Endothelial cell (in vitro differentiated cells): ENCODE measurements at regions not wholly inside any gene's neighbourhood (a gene's known extent, or its start where the extent isn't known, plus 50 kb on each side); places are given as distances from the start of the nearest gene placed in this dataset.

Experiments
- DNase-seq: peaks from one replicate; pipeline ENCODE4 v3.0.0; 2021; ENCODE audit warnings: low spot score
- H3K27ac Mint-ChIP-seq: one replicate; pipeline ENCODE4 v1.8.0; 2021; ENCODE audit warnings: mixed read lengths, inconsistent platforms; ENCODE audit not compliant: unreplicated experiment
- H3K27me3 Mint-ChIP-seq: one replicate; pipeline ENCODE4 v1.8.0; 2021; ENCODE audit warnings: mild to moderate bottlenecking, moderate library complexity, mixed read lengths, inconsistent platforms; ENCODE audit not compliant: unreplicated experiment
- H3K36me3 Mint-ChIP-seq: one replicate; pipeline ENCODE4 v1.8.0; 2021; ENCODE audit warnings: mild to moderate bottlenecking, low read depth, mixed read lengths, inconsistent platforms; ENCODE audit not compliant: unreplicated experiment
- H3K4me1 Mint-ChIP-seq: one replicate; pipeline ENCODE4 v1.8.0; 2021; ENCODE audit warnings: mild to moderate bottlenecking, mixed read lengths, inconsistent platforms; ENCODE audit not compliant: unreplicated experiment
- H3K4me3 Mint-ChIP-seq: one replicate; pipeline ENCODE4 v1.8.0; 2021; ENCODE audit warnings: mild to moderate bottlenecking, mixed read lengths, inconsistent platforms; ENCODE audit not compliant: unreplicated experiment
- H3K9me3 Mint-ChIP-seq: one replicate; pipeline ENCODE4 v1.8.0; 2021; ENCODE audit warnings: mixed read lengths, inconsistent platforms; ENCODE audit not compliant: unreplicated experiment
- CTCF ChIP-seq: fragments of 200-600 bp; sonication (generic); IDR thresholded peaks from one replicate; pipeline ENCODE4 v1.5.0; 2021; ENCODE audit warnings: antibody characterized with exemption; ENCODE audit not compliant: unreplicated experiment

GRCh38 chr22:22047776-22048175 is 65.2 kb upstream of the TOP3B start:
- Mint-ChIP-seq H3K36me3 (no peaks in the 10 kb centered on the region), H3K4me1 (no peaks in the 10 kb centered on the region), H3K9me3 (no peaks in the 10 kb centered on the region), H3K27me3 (peaks cover 2% of the 10 kb centered on the region), H3K4me3 (no peak overlapping the region), H3K27ac (no peak overlapping the region)
- DNase-seq: no peak
- no peak for TF ChIP-seq CTCF

- Mint-ChIP-seq H3K9me3 (no peaks in the 10 kb centered on the region), H3K27ac (no peak overlapping the region), H3K4me1 (no peaks in the 10 kb centered on the region), H3K27me3 (peaks cover 2% of the 10 kb centered on the region), H3K36me3 (no peaks in the 10 kb centered on the region), H3K4me3 (no peak overlapping the region)
- DNase-seq: no peak
- no peak for TF ChIP-seq CTCF
These were observed 64.7 kb upstream of the TOP3B start for GRCh38 chr22:22047266-22047665.

- Mint-ChIP-seq H3K9me3 (no peaks in the 10 kb centered on the region), H3K27me3 (peaks cover 4% of the 10 kb centered on the region), H3K27ac (no peak overlapping the region), H3K36me3 (no peaks in the 10 kb centered on the region), H3K4me1 (no peaks in the 10 kb centered on the region), H3K4me3 (no peak overlapping the region)
- TF ChIP-seq CTCF: no peak
- no peak for DNase-seq
These were observed 63.8 kb upstream of the TOP3B start for GRCh38 chr22:22046370-22046769.

- Mint-ChIP-seq H3K36me3 (no peaks in the 10 kb centered on the region), H3K27ac (no peak overlapping the region), H3K27me3 (peaks cover 4% of the 10 kb centered on the region), H3K9me3 (no peaks in the 10 kb centered on the region), H3K4me3 (no peak overlapping the region), H3K4me1 (no peaks in the 10 kb centered on the region)
- TF ChIP-seq CTCF: no peak
- DNase-seq: no peak
These were observed 63.2 kb upstream of the TOP3B start for GRCh38 chr22:22045571-22046335.

- Mint-ChIP-seq H3K4me3 (no peak overlapping the region), H3K4me1 (no peaks in the 10 kb centered on the region), H3K27me3 (peaks cover 6% of the 10 kb centered on the region), H3K9me3 (no peaks in the 10 kb centered on the region), H3K36me3 (no peaks in the 10 kb centered on the region), H3K27ac (no peak overlapping the region)
- TF ChIP-seq CTCF: no peak
- no peak for DNase-seq
These were observed 61.6 kb upstream of the TOP3B start for GRCh38 chr22:22044153-22044552.
